SH-SY5Y (cell line): ENCODE measurements at regions not wholly inside any gene's neighbourhood (a gene's known extent, or its start where the extent isn't known, plus 50 kb on each side); places are given as distances from the start of the nearest gene placed in this dataset.

Experiments
- GATA2 ChIP-seq: IDR thresholded peaks from 2 replicates; pipeline ENCODE4 v1.6.1; 2011; ENCODE audit warnings: mild to moderate bottlenecking, low read depth, low read length
- GATA3 ChIP-seq: IDR thresholded peaks from 2 replicates; pipeline ENCODE4 v1.6.1; 2011; ENCODE audit warnings: low read depth, mild to moderate bottlenecking, low read length, moderate library complexity

GRCh38 chr10:81008726-81009125 lies 471.0 kb downstream of the SH2D4B start:
- no peak for TF ChIP-seq GATA3
- no peak for TF ChIP-seq GATA2
